D341Med (cell line): ENCODE measurements at regions not wholly inside any gene's neighbourhood (a gene's known extent, or its start where the extent isn't known, plus 50 kb on each side); places are given as distances from the start of the nearest gene placed in this dataset.

Experiments used
- DNase-seq: peaks from one replicate; pipeline ENCODE4 v3.0.0; 2012; ENCODE audit warnings: low spot score

- DNase-seq, result no peak
These were observed 813.4 kb downstream of the MAFB start for GRCh38 chr20:39875492-39876110.

GRCh38 chr20:39874049-39874893 is 814.8 kb downstream of the MAFB start:
- peak; percentile 38 for DNase-seq

- no peak for DNase-seq
These were observed 815.8 kb downstream of the MAFB start for GRCh38 chr20:39873286-39873685.

- no peak for DNase-seq
These were observed 818.0 kb downstream of the MAFB start for GRCh38 chr20:39871013-39871412.

- no peak for DNase-seq
These were observed 823.6 kb downstream of the MAFB start for GRCh38 chr20:39865446-39865845.

- DNase-seq, result no peak
These were observed 826.6 kb downstream of the MAFB start for GRCh38 chr20:39862470-39862891.

GRCh38 chr20:39861381-39861780 is 827.7 kb downstream of the MAFB start:
- DNase-seq, result no peak

DNA sequence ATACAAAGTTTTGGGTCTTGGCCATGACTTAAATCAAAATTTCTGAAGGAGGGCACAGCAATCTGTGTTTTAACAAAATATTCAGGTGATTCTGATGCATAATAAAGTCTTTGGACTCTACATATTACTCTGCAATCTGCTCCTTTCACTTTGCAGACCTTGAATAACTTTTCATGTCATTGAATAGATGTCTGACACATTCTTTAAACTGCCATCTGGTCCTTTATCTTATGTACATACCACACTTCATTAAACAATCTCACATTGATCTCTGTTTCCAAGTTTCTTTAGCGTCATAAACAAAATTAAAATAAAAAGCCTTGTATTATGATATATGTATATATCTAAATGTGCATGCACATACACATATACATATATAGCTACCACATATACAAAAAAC is 831.2 kb downstream of the MAFB start:
- no peak for DNase-seq

DNA sequence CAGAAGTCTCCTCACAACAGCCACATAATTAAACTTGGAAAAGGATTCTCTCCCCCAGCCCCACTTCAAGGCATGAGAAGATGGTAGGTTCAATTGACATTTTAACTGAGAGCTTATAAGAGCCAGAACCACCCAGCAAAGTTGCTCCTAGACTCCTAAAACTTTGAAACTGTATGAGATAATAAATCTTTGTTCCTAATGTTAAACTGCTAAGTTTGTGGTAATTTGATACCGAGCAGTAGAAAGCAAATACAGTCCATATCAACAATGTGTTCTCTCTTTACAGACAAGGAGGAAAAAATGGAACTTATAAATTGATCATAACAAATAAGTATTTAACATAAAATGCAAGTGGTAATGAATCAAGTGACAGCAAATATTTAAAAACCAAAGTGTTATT is 831.8 kb downstream of the MAFB start:
- DNase-seq, result no peak

DNA sequence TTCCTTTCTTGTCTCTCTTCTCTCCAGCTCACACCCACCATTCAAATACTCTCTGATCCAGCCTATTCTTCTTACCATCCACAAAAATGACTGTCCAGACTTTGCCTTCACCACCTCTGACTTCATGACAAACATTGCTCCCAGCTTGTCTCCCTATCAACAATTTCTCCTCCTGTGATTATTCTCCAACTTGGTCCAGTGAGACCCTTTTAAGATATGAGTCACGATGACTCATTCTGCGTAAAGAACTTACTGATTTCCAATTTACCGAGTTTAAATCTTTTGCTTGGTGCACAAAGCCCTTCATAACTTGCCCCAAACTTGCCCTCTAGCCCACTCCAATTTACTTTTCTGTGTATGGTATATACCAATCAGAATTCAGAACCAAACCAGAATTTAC is 833.2 kb downstream of the MAFB start:
- no peak for DNase-seq

- DNase-seq, result no peak
These were observed 834.0 kb downstream of the MAFB start for GRCh38 chr20:39855056-39855455.

- no peak for DNase-seq
These were observed 835.4 kb downstream of the MAFB start for GRCh38 chr20:39853636-39854035.

DNA sequence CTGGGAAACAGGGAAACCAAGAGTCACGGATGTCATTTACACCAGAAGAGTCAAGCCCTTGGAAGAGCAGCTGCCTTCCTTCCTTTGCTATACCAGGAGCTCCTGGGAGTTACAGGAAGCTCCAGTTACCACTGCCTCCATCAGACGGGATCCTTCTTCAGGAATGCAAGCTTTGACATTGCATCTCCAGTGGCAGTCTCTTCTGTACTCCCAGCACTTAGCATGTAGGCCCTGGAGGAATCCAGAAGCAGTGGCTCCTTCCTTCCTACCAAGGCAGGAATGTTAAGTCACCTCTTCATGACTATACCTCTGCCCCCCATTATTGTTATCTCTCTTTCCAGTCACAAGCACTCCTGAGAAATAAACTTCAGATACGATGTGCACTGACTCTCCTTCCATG is 836.0 kb downstream of the MAFB start:
- DNase-seq, result no peak

GRCh38 chr20:39851459-39851858 is 837.6 kb downstream of the MAFB start:
- no peak for DNase-seq

GRCh38 chr20:39850821-39851330 is 838.2 kb downstream of the MAFB start:
- DNase-seq, result no peak

DNA sequence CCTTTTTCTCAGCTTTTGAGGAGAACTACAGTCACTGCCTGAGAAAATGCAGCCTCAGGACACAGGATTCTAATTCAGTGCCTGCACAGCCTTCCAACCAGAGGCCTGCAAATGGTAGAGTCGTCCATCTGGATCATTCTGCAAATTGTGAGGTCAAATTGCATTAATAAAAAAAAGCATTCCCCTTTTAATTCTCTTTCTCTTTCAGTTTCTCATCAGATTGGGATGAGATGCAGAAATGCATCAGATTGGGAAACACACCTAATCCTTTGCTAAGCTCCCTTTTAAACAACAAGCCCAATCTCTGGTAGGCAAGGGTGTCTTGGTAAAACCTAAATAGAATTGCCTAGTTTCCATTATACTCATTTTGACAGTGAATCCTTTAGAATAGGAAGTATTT is 838.8 kb downstream of the MAFB start:
- no peak for DNase-seq

DNA sequence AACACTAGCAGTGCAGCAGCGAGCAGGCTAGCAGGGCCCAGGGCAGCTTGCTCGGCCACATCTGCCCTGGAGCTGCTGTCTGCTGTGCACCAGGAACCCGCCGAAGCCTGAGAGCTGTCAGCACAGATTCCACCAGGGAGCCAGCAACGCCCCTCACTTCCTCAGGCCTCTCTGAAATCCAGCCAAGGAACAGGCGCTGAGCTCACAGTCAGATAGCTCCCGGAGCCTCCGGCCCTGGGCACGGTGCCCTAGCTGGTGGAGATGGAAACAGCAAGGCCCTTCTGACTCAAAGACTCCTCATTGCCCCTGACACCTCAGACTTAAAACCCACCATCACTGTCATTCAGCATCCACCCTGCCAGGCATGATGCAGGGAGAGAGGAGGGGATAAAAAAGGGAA is 839.4 kb downstream of the MAFB start:
- no peak for DNase-seq

DNA sequence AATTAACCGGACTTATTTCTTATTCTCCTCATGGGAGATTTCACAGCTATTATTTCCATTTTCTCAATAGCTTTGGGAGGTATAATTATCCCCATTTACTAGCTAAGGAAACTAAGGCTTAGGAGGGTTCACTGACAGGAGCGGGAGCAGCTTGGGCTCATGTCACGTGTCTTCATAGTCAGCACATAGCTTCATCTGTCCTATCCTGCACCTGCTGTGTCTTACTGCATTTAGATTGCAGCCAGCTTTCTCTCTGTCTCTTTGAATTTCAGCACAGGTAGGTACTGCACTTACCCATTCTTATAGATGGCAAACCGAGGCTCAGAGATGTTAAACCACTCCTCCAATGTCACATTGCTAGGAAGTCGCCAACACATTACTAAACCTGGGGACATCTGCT is 839.9 kb downstream of the MAFB start:
- no peak for DNase-seq

- DNase-seq, result no peak
These were observed 849.5 kb downstream of the MAFB start for GRCh38 chr20:39839399-39840119.

- no peak for DNase-seq
These were observed 851.5 kb downstream of the MAFB start for GRCh38 chr20:39837561-39837960.

DNA sequence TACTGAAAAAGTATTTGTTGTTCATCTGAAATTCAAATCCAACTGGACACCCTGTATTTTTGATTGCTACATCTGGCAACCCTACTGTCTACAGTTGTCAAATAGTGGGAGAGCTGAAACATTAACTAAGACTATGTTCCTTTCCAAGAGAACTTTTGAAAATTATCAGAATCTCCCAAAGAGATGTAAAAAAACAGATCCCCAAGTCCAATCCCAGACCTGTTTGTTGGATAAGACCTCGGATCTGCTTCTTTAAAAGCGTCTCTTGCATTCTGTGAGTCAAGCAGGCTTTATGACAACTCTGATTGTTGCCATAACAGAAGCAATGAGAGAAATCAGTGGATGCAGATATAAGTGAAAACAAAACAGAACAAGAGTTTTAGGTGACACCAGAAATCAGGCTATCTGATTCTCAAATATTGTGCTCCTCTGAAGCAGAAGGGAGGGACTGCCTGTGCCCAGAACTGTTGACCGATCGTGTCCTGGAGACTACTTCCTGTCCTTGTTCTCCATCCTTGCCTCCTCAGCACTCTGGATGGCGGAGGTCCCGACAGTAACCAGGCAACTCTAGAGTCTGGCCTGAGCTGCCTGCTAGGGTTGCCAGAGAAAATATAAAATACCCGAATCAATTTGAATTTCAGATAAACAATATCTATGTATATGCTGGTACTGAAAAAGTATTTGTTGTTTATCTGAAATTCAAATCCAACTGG is 853.8 kb downstream of the MAFB start:
- no peak for DNase-seq

DNA sequence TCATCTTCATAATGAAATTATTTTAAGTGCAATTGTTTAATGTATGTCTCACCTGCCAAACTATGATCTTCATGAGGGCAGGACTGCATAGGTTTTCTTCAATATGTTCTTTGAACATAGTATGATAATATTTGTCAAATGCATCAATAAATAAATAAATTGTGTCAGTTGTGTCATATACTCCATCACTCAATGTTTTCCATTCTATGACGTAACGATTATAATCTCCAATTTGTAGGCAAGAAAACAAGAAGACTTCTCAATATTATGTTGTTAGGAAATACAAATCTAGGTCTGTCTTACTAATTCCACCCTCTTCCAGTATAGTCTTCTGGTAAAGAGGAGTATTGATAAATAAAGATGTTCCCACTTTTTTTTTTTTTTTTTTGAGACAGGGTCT is 858.1 kb downstream of the MAFB start:
- no peak for DNase-seq
